ENCODE measurements at regions not wholly inside any gene's neighbourhood (a gene's known extent, or its start where the extent isn't known, plus 50 kb on each side); places are given as distances from the start of the nearest gene placed in this dataset.

- TF ChIP-seq E2F6 (IDR thresholded peaks at IDR 0.05; ENCODE audit: borderline replicate concordance, low read depth): no peak
- no peak for TF ChIP-seq KDM1A (IDR thresholded peaks at IDR 0.05; ENCODE audit: low read depth)
- no peak for TF ChIP-seq RARB (CRISPR knock-in tag; IDR thresholded peaks at IDR 0.05)
- no peak for TF ChIP-seq POLR2A (IDR thresholded peaks at IDR 0.05; ENCODE audit: low read length)
- TF ChIP-seq POLR2AphosphoS2 (conservative IDR thresholded peaks at IDR 0.05; ENCODE audit: low read length): no peak
- TF ChIP-seq ZC3H11A (IDR thresholded peaks at IDR 0.05): no peak
- no peak for TF ChIP-seq ELK1 (IDR thresholded peaks at IDR 0.05; ENCODE audit: low read depth, low read length)
Observed at GRCh38 chr2:37472959-37473358, 128.5 kb downstream of the QPCT start.

Measured in A549 (cell line).